ENCODE measurements at regions not wholly inside any gene's neighbourhood (a gene's known extent, or its start where the extent isn't known, plus 50 kb on each side); places are given as distances from the start of the nearest gene placed in this dataset.

- peaks cover 0 to 1% (median 0%) of the 10 kb centered on the region in 4 experiments; a peak in 1 of 7 replicates for H3K27me3 ChIP-seq (replicated peaks in 1 of 4; ENCODE audit: control insufficient read depth in 3 of 4, extremely low read depth in 1 of 4, insufficient read depth in 3 of 4, low read length in 3 of 4)
- H3K36me3 ChIP-seq (ENCODE audit: control insufficient read depth in 2 of 4, insufficient read depth in 4 of 4, low read length in 3 of 4): no peaks in the 10 kb centered on the region
- H3K56ac ChIP-seq (replicated peaks; ENCODE audit: insufficient read length, low read depth, low read length): no peak overlapping the region
- H3K79me2 ChIP-seq (ENCODE audit: control insufficient read depth in 1 of 2, insufficient read depth in 2 of 2, low read length in 2 of 2): no peaks in the 10 kb centered on the region
- no peak overlapping the region for H3K23ac ChIP-seq (ENCODE audit: insufficient read length)
- no peaks in the 10 kb centered on the region for H3K79me1 ChIP-seq (ENCODE audit: low read depth, low read length)
- no peak overlapping the region for H3K27ac ChIP-seq (ENCODE audit: low read depth, low read length)
- H2AFZ ChIP-seq (ENCODE audit: low read length): no peak overlapping the region
- no peak overlapping the region for H3K4me2 ChIP-seq (ENCODE audit: insufficient read depth in 1 of 2, low read depth in 2 of 2, low read length in 2 of 2)
- no peak for TF ChIP-seq SRF (IDR thresholded peaks at IDR 0.05; ENCODE audit: low read depth, low read length)
- TF ChIP-seq CHD1 (IDR thresholded peaks at IDR 0.05; ENCODE audit: low read depth, low read length): no peak
- TF ChIP-seq KDM5A (IDR thresholded peaks at IDR 0.05; ENCODE audit: low read length): no peak
- TF ChIP-seq NRF1 (IDR thresholded peaks at IDR 0.05; ENCODE audit: low read depth, low read length): no peak
- TF ChIP-seq ZNF274 (IDR thresholded peaks at IDR 0.05; ENCODE audit: borderline replicate concordance, extremely low read depth, low read length): no peak
- no peak for TF ChIP-seq HDAC6 (IDR thresholded peaks at IDR 0.05; ENCODE audit: low read depth, low read length)
- no peak for TF ChIP-seq RAD21 (IDR thresholded peaks at IDR 0.05 in 1 of 2, conservative IDR thresholded peaks at IDR 0.05 in 1 of 2; ENCODE audit: low read depth in 2 of 2, low read length in 2 of 2)
- TF ChIP-seq RBBP5 (IDR thresholded peaks at IDR 0.05; ENCODE audit: borderline replicate concordance, low read depth, low read length): no peak
- no peaks in the 10 kb centered on the region for H3K23me2 ChIP-seq (ENCODE audit: low read depth, low read length)
- no peaks in the 10 kb centered on the region for H3K9me3 ChIP-seq (ENCODE audit: insufficient read depth in 2 of 2, low read depth in 1 of 2, low read length in 1 of 2)
- no peak overlapping the region for H3K4me3 ChIP-seq (ENCODE audit: extremely low read depth in 1 of 4, insufficient read depth in 2 of 4, low read depth in 3 of 4, low read length in 4 of 4)
- H2BK12ac ChIP-seq (ENCODE audit: low read depth, low read length): no peak overlapping the region
- no peak overlapping the region for H2BK20ac ChIP-seq (ENCODE audit: low read length)
- FAIRE-seq (no peak), DNase-seq (ENCODE audit: low read depth in 1 of 2, low spot score in 2 of 2) (no peak)
- no peak overlapping the region for H2BK15ac ChIP-seq (ENCODE audit: low read length)
- no peaks in the 10 kb centered on the region for H4K20me1 ChIP-seq (replicated peaks in 1 of 2; ENCODE audit: control insufficient read depth in 1 of 2, insufficient read depth in 2 of 2, low read length in 2 of 2)
- H4K91ac ChIP-seq (replicated peaks; ENCODE audit: insufficient read length, low read length): no peak overlapping the region
- H2BK5ac ChIP-seq (ENCODE audit: low read depth, low read length): no peak overlapping the region
- H3K4me1 ChIP-seq (replicated peaks in 1 of 4; ENCODE audit: control insufficient read depth in 3 of 4, insufficient read depth in 4 of 4, low read length in 3 of 4): no peaks in the 10 kb centered on the region
- H3K14ac ChIP-seq (ENCODE audit: insufficient read length): no peak overlapping the region
- no peak overlapping the region for H3K4ac ChIP-seq (replicated peaks; ENCODE audit: insufficient read length, low read depth, low read length)
- no peak overlapping the region for H4K8ac ChIP-seq (ENCODE audit: extremely low read depth, insufficient read depth, low read length)
- H2AK5ac ChIP-seq (ENCODE audit: low read depth, low read length): no peak overlapping the region
- POLR2A ChIA-PET (ENCODE audit: partially characterized antibody): interaction anchor here (1.2 to 1.5 kb wide), 2 partner anchors 17 to 191 kb away, joined by 3 to 4 read pairs; no protein-coding TSS in a partner anchor
- CTCF ChIA-PET (ENCODE audit: partially characterized antibody): interaction anchor here (0.6 to 2.7 kb wide), 7 partner anchors 9 to 397 kb away, joined by 3 to 10 read pairs (median 4); no protein-coding TSS in a partner anchor
- H2BK120ac ChIP-seq (replicated peaks; ENCODE audit: low read depth, low read length): no peak overlapping the region
- H4K5ac ChIP-seq (ENCODE audit: insufficient read length, low read depth, low read length): no peak overlapping the region
- H3K18ac ChIP-seq (ENCODE audit: extremely low read depth, low read length): no peak overlapping the region
- no peak overlapping the region for H3K9ac ChIP-seq (replicated peaks in 1 of 4; ENCODE audit: extremely low read depth in 1 of 4, low read depth in 3 of 4, low read length in 3 of 4)
These were observed 123.5 kb downstream of the SLC41A2 start for GRCh38 chr12:104834607-104835006.

All from H1 (cell line).